HG03066 (cell line): ENCODE measurements at regions not wholly inside any gene's neighbourhood (a gene's known extent, or its start where the extent isn't known, plus 50 kb on each side); places are given as distances from the start of the nearest gene placed in this dataset.
"Not testable (repeated sequence)": the region's sequence is repeated elsewhere in the genome, so short reads cannot be mapped to it uniquely, and the experiment has no call there.

Source experiments
- ATAC-seq: cut with Tn5 transposase; IDR thresholded peaks from one replicate; pipeline ENCODE4 v1.9.1; 2021; ENCODE audit warnings: low read depth; ENCODE audit not compliant: unreplicated experiment

DNA sequence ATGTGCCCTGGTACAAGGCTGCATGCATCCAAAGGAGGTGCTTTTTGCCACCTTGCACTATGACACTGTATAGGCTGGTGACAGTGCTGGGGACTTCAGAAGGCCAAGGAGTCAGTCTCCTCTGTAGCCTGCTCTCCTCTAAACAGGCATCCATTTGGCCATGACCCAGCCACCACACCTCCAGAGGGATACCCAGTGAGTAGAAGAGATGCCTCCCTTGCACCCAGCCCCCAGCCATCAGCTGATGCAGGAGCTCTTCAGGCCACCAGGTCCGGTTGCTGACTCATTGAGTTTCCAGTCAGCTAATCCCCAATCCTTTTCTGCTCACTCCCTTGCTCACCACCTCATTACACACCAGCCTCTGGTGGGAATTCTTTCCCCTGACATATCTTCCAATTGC, 99.8 kb downstream of the PJA1 start:
- no peak for ATAC-seq

GRCh38 chrX:69063486-69063885, 101.8 kb downstream of the PJA1 start:
- no peak for ATAC-seq

- ATAC-seq: no peak
Observed at GRCh38 chrX:69062493-69062892, 102.8 kb downstream of the PJA1 start.

- no peak for ATAC-seq
Observed at GRCh38 chrX:69060631-69061408, 104.4 kb downstream of the PJA1 start.

DNA sequence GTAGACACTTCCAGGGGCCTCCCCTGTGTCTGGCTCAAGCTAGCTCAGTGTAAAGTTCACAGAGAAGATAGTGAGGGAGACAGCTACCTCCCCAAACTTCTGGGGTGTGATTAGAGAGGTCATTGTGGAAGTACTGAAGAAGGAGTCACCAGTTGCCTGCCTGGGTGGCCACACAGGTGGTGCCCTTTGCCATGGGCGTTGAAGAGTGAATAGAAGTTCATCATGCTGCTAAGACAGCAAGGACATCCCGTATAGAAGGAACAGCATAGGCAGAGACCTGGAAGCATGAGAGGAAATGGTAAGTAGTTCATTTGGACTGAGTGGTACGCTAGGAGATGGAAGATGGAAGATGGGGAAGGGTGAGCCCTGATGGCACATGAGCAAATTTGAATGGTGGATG, 110.1 kb downstream of the PJA1 start:
- ATAC-seq: no peak

DNA sequence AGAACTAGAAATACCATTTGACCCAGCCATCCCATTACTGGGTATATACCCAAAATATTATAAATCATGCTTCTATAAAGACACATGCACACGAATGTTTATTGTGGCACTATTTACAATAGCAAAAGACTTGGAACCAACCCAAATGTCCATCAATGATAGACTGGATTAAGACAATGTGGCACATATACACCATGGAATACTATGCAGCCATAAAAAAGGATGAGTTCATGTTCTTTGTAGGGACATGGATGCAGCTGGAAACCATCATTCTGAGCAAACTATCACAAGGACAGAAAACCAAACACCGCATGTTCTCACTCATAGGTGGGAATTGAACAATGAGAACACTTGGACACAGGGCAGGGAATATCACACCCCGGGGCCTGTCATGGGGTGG, 110.8 kb downstream of the PJA1 start:
- not testable (repeated sequence) for ATAC-seq

GRCh38 chrX:69051901-69052300, 113.4 kb downstream of the PJA1 start:
- no peak for ATAC-seq

DNA sequence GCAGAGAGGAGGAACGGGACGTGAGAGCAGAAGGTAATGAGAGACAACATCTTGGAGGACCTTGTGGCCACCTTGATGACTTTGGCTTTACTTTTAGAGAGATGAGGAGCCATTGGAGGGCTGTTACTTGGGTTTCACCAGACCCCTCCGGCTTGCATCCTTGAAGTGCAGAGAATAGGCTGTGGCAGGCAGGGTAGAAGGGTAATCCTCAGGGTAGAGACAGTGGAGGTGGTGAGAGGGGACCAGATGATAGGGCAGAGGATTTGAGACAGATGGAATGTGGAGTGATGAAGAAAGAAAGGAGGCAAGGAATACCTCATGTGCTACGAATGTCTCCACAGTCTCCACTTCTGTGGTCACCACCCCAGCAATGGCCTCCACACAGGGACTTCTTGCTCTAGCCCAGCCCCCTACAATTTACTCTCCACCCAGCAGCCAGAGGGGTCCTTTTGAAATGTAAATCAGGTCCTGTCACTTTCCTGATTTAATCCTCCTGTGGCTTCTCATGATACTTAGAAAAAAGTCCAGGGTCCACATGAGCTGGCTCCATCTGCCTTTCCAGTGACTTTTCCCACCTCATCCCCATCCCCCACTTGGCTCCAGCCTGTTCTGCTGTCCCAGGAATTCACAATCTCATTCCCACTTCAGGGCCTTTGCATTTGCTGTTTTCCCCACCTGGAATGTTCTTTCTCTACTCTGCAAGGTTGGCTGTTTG, 115.0 kb downstream of the PJA1 start:
- no peak for ATAC-seq

GRCh38 chrX:69046996-69047490, 118.2 kb downstream of the PJA1 start:
- ATAC-seq: no peak

- ATAC-seq: no peak
Observed at GRCh38 chrX:69045616-69046345, 119.5 kb downstream of the PJA1 start.

DNA sequence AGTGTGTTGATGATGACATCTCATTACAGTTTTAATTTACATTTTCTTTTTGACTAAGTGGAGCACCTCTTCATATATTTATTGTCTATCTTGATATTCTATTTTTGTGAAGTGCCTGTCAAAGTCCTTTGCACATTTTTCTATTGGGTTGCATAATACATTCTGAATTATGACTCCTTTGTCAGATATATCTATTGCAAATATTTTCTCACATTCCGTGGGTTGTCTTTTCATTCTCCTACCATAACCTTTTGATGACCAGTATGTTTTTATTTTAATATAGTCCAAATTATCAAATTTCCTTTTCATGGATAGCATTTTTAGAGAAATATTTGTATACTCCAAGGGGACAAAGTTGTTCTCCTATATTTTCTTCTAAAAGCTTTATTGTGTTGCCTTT, 126.4 kb downstream of the PJA1 start:
- no peak for ATAC-seq

GRCh38 chrX:69038188-69038587, 127.1 kb downstream of the PJA1 start:
- no peak for ATAC-seq

- no peak for ATAC-seq
Observed at GRCh38 chrX:69037786-69038185, 127.5 kb downstream of the PJA1 start.

- ATAC-seq: no peak
Observed at GRCh38 chrX:69036674-69037573, 128.3 kb downstream of the PJA1 start.

DNA sequence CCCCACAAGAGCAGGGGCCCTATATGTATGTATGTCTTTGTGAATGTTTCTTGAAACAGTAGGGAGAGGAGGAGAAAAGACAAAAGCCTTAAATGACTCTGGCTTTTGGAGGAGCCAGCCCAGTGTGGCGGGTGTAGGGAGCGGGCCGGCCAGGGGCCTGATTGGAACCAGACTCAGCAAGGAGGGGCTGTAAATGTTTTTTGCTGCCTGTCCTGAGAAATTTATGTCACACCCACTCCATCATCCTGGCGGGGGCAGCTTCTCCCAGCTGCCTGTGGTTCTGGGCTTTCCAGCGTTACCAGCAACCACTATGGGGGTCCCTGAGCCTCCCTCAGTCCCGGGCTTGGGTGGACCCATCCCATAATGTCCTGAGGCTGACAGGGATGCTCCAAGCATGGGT, 130.8 kb downstream of the PJA1 start:
- ATAC-seq: no peak

- no peak for ATAC-seq
Observed at GRCh38 chrX:69033936-69034335, 131.3 kb downstream of the PJA1 start.

DNA sequence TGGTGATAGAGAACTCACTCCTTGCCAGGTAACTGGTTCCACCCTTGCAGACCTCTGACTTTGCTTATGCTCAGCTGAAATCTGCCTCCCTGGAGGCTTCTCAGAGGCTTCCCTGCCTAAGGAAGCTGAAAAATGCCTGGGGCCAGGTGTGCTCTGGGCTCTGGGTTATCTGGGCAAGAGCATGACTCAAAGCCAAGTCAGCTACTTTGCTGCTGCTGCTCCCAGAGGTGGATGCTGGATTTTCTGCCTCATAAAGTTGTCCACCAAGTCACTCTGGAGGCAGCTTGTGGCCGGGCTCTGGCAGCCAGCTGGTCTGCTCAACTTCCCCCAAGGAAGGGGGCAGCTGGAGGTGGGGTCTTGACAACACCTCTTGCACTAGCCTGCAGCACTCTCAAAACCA, 132.7 kb downstream of the PJA1 start:
- no peak for ATAC-seq

GRCh38 chrX:69031971-69032391, 133.3 kb downstream of the PJA1 start:
- ATAC-seq: no peak

DNA sequence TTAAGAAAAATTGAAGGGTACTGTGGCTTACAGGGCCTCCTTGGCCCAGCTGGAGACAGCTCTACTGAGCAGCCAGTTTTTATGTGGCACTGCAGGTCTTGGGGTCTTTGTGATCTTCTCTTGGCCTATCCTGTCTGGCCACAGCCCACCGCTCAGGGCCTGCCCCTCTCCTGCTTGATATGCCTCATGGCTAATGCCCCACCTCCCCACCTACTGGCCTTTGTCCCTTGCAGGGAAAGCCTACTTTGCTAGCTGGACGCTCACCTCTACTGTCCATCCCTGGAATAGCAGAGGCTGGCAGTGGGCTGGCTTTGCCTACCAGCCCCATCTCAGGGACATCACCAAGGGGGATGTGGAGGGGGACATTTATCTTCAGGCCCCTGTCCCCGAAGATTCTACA, 134.1 kb downstream of the PJA1 start:
- no peak for ATAC-seq

DNA sequence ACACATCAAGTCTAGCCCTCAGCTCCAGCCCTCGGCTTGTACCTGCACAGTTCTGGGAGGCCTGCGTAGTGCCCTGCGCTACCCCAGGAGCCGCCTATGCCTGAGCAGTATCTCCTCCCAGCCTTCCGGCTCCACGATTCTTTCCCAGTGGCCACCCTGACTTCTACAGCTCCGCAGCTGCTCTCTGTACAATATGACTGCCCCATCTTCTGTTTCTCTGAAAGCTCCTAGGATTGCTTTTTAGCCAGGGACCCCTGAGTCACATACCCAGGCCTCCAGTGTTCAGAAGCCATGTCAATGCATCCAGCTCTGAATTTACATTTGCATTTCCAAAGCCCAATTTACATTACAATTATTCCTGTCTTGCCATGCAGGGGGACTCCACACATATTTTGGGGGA, 135.5 kb downstream of the PJA1 start:
- no peak for ATAC-seq
